ENCODE measurements at regions not wholly inside any gene's neighbourhood (a gene's known extent, or its start where the extent isn't known, plus 50 kb on each side); places are given as distances from the start of the nearest gene placed in this dataset.

DNA sequence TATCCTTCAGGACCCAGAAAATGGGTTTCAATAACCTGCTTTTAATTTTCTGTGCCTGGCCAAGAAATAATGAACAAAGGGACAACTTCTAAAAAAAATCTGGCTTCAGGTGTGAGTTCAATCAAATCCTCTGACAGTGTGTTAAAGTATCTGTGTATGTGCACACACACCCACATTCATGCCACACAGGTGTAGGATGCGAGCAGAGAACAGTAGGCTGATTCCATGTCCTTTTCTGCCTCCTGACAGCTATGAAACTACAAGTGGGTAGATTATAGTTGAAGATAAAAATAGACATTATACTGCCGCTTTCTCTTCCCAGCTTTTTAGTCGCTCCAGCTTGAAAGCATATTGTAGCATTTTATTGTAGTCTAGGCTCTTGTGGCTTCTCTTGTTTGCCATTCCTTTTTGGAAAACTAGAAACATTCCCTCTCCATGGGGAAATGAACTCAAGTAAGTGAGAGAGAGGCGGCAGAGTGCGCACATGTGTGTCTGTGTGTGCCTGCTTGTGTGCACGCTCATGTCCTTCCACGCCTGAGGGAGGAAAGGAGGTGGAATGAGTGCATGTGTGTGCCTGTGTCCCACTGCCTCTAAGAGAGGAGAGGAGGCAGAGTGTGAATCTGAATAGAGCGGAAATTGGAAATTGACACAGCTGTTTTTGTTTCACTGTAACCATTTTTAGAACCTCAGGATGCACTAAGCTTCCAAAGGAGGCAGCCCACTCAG is 273.0 kb downstream of the ELAVL2 start:
- peaks cover 7% of the 10 kb centered on the region for H3K27me3 Mint-ChIP-seq (ENCODE audit: insufficient read depth, low read depth)
- TF ChIP-seq EZH2phosphoT487 (IDR thresholded peaks at IDR 0.05): no peak
- TF ChIP-seq, protein P1, sequence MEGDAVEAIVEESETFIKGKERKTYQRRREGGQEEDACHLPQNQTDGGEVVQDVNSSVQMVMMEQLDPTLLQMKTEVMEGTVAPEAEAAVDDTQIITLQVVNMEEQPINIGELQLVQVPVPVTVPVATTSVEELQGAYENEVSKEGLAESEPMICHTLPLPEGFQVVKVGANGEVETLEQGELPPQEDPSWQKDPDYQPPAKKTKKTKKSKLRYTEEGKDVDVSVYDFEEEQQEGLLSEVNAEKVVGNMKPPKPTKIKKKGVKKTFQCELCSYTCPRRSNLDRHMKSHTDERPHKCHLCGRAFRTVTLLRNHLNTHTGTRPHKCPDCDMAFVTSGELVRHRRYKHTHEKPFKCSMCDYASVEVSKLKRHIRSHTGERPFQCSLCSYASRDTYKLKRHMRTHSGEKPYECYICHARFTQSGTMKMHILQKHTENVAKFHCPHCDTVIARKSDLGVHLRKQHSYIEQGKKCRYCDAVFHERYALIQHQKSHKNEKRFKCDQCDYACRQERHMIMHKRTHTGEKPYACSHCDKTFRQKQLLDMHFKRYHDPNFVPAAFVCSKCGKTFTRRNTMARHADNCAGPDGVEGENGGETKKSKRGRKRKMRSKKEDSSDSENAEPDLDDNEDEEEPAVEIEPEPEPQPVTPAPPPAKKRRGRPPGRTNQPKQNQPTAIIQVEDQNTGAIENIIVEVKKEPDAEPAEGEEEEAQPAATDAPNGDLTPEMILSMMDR (IDR thresholded peaks at IDR 0.05): no peak
- TF ChIP-seq EZH2 (IDR thresholded peaks at IDR 0.05): no peak
- H3K4me2 ChIP-seq: no peak overlapping the region
- H3K4me3 ChIP-seq: no peak overlapping the region
- no peaks in the 10 kb centered on the region for H3K36me3 Mint-ChIP-seq
- H3F3A ChIP-seq (ENCODE audit: low read depth): peaks cover 10% of the 10 kb centered on the region
- peaks cover 29% of the 10 kb centered on the region for H3K4me1 Mint-ChIP-seq
- H3K27ac Mint-ChIP-seq: no peak overlapping the region
- H3K36me3 ChIP-seq: no peaks in the 10 kb centered on the region
- H3K4me3 Mint-ChIP-seq: no peak overlapping the region
- H3K9me3 ChIP-seq (ENCODE audit: low read depth): no peaks in the 10 kb centered on the region
- H3K27ac ChIP-seq: no peak overlapping the region
- H2AFZ ChIP-seq (replicated peaks): no peak overlapping the region
- DNase-seq (ENCODE audit: low spot score): no peak
- H3K79me2 ChIP-seq (ENCODE audit: low read depth): no peaks in the 10 kb centered on the region
- no peaks in the 10 kb centered on the region for H3K27me3 ChIP-seq
- no peaks in the 10 kb centered on the region for H4K20me1 ChIP-seq (ENCODE audit: low read depth)
- no peaks in the 10 kb centered on the region for H3K9me3 Mint-ChIP-seq
- peaks cover 22% of the 10 kb centered on the region for H3K4me1 ChIP-seq
- no peak overlapping the region for H3K9ac ChIP-seq

DNA sequence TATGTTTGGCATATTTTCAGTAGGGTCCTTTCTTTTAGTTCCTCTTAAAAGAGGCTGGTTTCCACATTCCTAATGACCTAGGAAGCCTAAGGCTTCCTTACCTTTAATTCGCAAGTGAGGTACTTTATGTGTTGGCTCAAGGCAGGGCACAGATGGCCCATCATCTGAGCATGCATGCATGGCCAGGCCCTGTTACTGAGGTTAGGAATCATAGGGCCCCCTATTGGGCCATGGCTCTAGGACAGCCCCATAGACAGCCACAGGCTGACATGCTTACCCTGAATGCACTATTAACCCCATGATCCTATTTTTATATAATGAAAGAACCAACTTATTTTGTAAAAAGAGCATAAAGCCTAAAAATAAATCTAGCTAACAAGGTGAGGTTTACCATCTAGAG is 271.4 kb downstream of the ELAVL2 start:
- Mint-ChIP-seq H3K27ac (no peak overlapping the region), H3K4me1 (peaks cover 29% of the 10 kb centered on the region)
- H3K9ac ChIP-seq: no peak overlapping the region

DNA sequence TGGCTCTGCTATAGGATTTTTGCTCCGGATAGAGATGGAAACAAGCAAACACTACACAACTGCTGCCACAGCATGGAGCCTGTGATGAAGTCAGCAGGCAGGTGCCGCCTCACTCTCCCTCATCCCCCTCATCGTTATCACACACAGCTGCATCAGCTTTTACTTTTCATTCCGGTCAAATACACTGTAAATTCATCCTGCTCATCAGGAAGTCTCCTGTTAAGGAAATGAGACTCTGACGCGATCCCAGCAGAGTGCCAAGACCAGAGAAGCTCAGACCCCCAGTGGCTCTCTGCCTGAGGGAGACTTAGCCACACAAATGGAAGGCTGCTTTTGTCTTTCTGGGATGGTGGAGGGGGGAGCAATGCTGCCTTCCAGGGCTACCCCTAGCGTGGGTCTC is 270.2 kb downstream of the ELAVL2 start:
- peaks cover 22% of the 10 kb centered on the region for H3K4me1 ChIP-seq
- H3K36me3 Mint-ChIP-seq: peaks cover 1% of the 10 kb centered on the region
- DNase-seq (ENCODE audit: low spot score): peak; percentile 50
- no peaks in the 10 kb centered on the region for H4K20me1 ChIP-seq (ENCODE audit: low read depth)
- H3K79me2 ChIP-seq (ENCODE audit: low read depth): no peaks in the 10 kb centered on the region
- TF ChIP-seq, protein P1 (IDR thresholded peaks at IDR 0.05): no peak
- TF ChIP-seq EZH2phosphoT487 (IDR thresholded peaks at IDR 0.05) (no peak), EZH2 (IDR thresholded peaks at IDR 0.05) (no peak)
- peaks cover 5% of the 10 kb centered on the region for H3K27me3 Mint-ChIP-seq (ENCODE audit: insufficient read depth, low read depth)
- H3K4me3 ChIP-seq: peak overlapping the region; percentile 10
- peak overlapping the region; percentile 48 for H3K4me2 ChIP-seq
- H3K4me3 Mint-ChIP-seq: peak overlapping the region; percentile 9
- no peak overlapping the region for H3K9ac ChIP-seq
- no peak overlapping the region for H3K27ac ChIP-seq
- H2AFZ ChIP-seq (replicated peaks): peak overlapping the region; percentile 36
- no peaks in the 10 kb centered on the region for H3K9me3 Mint-ChIP-seq
- H3F3A ChIP-seq (ENCODE audit: low read depth): peaks cover 10% of the 10 kb centered on the region
- peaks cover 29% of the 10 kb centered on the region for H3K4me1 Mint-ChIP-seq
- no peaks in the 10 kb centered on the region for H3K36me3 ChIP-seq
- H3K27ac Mint-ChIP-seq: no peak overlapping the region
- no peaks in the 10 kb centered on the region for H3K9me3 ChIP-seq (ENCODE audit: low read depth)
- no peaks in the 10 kb centered on the region for H3K27me3 ChIP-seq

More for the DNA sequence above, 271.4 kb downstream of the ELAVL2 start:
- Histone ChIP-seq H3K4me2 (no peak overlapping the region), H3K27me3 (no peaks in the 10 kb centered on the region), H4K20me1 (ENCODE audit: low read depth) (no peaks in the 10 kb centered on the region), H3K27ac (no peak overlapping the region), H3K9me3 (ENCODE audit: low read depth) (no peaks in the 10 kb centered on the region), H3K4me1 (peaks cover 22% of the 10 kb centered on the region), H3F3A (ENCODE audit: low read depth) (peaks cover 10% of the 10 kb centered on the region), H3K4me3 (no peak overlapping the region), H3K79me2 (ENCODE audit: low read depth) (no peaks in the 10 kb centered on the region), H3K36me3 (no peaks in the 10 kb centered on the region), H2AFZ (replicated peaks) (no peak overlapping the region)
- no peaks in the 10 kb centered on the region for H3K9me3 Mint-ChIP-seq
- TF ChIP-seq EZH2phosphoT487 (IDR thresholded peaks at IDR 0.05): no peak
- no peak for TF ChIP-seq EZH2 (IDR thresholded peaks at IDR 0.05)
- TF ChIP-seq, protein P1 (IDR thresholded peaks at IDR 0.05): no peak
- H3K4me3 Mint-ChIP-seq: no peak overlapping the region
- H3K27me3 Mint-ChIP-seq (ENCODE audit: insufficient read depth, low read depth): peaks cover 7% of the 10 kb centered on the region
- no peaks in the 10 kb centered on the region for H3K36me3 Mint-ChIP-seq
- DNase-seq (ENCODE audit: low spot score): no peak

Measured in neural progenitor cell (in vitro differentiated cells).